ENCODE measurements at regions not wholly inside any gene's neighbourhood (a gene's known extent, or its start where the extent isn't known, plus 50 kb on each side); places are given as distances from the start of the nearest gene placed in this dataset.
"Not testable (repeated sequence)": the region's sequence is repeated elsewhere in the genome, so short reads cannot be mapped to it uniquely, and the experiment has no call there.

DNA sequence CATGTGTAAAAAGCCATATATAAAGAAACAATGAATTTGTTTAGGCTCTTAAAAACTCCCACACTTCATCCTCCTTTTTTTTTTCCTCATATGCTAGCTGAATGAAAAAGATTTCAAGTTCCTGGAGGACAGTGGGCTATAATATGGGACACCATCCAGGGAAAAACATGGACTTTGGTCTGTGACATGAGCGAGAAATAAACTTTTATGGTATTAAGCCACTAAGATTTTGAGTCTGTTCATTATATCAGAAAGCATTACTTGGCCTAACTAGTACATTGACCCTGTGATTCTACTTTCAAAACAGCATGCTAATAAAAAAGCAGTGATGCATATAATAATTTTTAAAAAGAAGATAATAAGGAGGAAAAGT is 392.3 kb upstream of the CAMK1G start:
- TF ChIP-seq ZFX (IDR thresholded peaks at IDR 0.05; ENCODE audit: borderline replicate concordance), result no peak
- TF ChIP-seq, protein P1, sequence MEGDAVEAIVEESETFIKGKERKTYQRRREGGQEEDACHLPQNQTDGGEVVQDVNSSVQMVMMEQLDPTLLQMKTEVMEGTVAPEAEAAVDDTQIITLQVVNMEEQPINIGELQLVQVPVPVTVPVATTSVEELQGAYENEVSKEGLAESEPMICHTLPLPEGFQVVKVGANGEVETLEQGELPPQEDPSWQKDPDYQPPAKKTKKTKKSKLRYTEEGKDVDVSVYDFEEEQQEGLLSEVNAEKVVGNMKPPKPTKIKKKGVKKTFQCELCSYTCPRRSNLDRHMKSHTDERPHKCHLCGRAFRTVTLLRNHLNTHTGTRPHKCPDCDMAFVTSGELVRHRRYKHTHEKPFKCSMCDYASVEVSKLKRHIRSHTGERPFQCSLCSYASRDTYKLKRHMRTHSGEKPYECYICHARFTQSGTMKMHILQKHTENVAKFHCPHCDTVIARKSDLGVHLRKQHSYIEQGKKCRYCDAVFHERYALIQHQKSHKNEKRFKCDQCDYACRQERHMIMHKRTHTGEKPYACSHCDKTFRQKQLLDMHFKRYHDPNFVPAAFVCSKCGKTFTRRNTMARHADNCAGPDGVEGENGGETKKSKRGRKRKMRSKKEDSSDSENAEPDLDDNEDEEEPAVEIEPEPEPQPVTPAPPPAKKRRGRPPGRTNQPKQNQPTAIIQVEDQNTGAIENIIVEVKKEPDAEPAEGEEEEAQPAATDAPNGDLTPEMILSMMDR (IDR thresholded peaks at IDR 0.05), result no peak
- H3K27ac ChIP-seq, result no peak overlapping the region

DNA sequence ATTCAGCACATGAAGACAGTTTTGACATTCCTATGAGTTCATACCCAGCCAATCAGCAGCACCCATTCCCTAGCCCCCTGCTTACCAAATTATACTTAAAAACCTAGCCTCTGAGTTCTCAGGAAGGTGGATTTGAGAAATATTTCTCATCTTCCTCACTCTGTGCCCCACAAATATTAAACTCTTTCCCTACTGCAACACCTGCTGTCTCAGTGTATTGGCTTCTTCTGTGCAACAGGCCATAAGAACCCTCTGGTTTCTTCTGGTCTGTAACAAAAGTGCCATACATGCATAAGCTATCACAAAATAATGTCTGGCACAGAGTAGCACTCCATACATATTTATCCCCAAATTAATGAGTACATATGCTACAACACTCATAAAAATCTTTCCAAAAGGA is 387.4 kb upstream of the CAMK1G start:
- no peak overlapping the region for H3K27ac ChIP-seq
- TF ChIP-seq, protein P1 (IDR thresholded peaks at IDR 0.05), result no peak
- no peak for TF ChIP-seq ZFX (IDR thresholded peaks at IDR 0.05; ENCODE audit: borderline replicate concordance)

DNA sequence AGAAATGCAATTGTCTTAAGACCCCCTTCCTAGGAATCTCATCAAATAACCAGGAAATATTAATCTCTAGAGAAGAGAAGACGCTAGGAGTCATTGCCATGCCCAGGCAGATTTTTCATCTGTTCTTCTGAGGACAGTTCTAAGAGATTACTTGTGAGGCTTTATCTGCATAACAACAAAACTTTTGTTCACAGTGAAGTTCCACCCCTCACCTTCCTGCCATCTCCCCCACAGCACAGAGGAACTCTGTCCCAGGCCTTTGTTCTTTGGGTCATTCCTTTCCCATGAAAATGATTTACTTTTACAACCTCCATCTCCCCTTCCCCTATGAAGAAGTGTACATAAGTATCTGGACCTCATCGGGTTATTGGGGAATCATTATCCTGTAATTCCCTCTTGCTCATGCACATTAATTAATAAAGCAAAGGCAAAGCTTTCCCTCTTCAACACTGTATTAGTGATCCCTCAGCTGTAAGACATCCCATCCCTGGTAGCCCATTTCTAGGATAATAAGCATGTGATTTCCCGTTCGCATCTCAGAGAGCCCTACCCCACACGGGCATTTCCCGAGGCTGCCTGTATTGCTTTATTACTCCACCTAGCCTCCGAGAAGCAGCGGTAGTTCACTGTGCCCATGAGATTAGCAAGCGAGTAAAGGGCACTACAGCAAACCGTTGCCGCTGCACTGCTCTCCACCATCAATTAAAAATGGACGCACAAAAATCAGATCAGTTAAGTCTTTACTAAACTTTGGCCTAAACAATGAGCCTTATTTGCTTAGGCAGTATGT is 384.4 kb upstream of the CAMK1G start:
- TF ChIP-seq, protein P1 (IDR thresholded peaks at IDR 0.05), result no peak
- TF ChIP-seq ZFX (IDR thresholded peaks at IDR 0.05; ENCODE audit: borderline replicate concordance), result no peak
- H3K27ac ChIP-seq, result no peak overlapping the region

DNA sequence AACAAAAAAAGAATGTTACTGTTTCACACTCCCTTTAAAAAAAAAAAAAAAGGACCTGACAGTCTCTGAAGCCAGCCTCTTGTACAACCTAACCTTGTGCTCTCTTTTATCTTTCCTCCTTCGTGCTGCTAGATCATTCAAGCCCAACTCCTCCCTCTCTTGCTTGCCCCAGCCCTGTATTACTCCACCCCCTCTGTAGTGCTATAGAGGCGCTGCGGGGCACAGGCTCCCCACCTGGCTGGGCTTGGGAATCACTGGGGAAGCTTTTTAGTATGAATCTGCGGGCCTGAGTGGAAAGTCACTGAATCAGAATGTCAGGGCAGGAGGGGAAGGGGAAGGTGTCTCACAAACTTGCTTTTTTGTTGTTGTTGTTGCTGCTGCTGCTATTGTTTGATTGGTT is 383.7 kb upstream of the CAMK1G start:
- no peak overlapping the region for H3K27ac ChIP-seq
- no peak for TF ChIP-seq ZFX (IDR thresholded peaks at IDR 0.05; ENCODE audit: borderline replicate concordance)
- TF ChIP-seq, protein P1 (IDR thresholded peaks at IDR 0.05), result no peak

DNA sequence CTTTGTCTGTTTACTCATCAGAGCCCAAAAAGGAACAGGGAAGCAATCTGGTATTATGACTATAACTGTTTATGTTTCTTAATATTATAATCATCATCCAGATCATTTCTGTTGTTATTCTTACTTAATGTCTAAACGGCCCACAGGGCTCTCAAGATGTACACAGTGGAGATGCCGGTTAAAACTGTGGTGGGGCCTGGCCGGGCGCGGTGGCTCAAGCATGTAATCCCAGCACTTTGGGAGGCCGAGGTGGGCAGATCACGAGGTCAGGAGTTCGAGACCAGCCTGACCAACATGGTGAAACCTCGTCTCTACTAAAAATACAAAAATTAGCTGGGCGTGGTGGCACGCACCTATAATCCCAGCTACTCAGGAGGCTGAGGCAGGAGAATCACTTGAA is 381.2 kb upstream of the CAMK1G start:
- H3K27ac ChIP-seq, result not testable (repeated sequence)

DNA sequence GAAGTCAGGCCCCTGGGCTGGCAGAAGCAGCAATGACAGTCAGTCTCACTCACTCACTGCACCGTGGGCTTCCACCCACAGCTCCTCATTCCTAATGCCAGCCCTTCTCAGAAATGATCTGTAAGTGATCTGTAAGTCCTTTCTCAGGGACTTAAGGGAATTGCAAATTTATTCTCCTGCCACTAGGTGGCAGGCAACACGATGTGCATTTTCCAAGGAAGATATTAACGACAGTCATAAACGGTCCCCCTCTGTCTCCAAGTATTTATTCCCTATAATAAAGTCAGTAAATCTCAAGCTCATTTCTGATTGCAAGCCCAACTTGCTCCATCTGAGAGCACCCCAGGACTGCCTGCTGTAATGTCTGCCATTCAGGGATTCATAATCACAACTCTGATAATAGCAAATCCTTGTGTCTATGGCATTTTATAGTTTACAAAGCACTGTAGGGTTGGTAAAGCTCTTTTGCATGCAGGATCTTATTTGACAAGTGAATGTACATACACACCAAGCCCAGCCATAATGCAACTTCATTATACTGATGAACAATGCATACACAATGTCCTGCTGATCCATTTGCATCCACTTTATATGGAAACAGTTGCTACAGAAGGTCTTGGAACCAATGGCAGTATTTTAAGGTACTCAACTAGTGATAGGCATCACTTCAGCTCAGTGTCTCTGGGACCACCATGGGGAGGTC is 380.5 kb upstream of the CAMK1G start:
- TF ChIP-seq ZFX (IDR thresholded peaks at IDR 0.05; ENCODE audit: borderline replicate concordance), result no peak
- TF ChIP-seq, protein P1 (IDR thresholded peaks at IDR 0.05), result peak; percentile 97

DNA sequence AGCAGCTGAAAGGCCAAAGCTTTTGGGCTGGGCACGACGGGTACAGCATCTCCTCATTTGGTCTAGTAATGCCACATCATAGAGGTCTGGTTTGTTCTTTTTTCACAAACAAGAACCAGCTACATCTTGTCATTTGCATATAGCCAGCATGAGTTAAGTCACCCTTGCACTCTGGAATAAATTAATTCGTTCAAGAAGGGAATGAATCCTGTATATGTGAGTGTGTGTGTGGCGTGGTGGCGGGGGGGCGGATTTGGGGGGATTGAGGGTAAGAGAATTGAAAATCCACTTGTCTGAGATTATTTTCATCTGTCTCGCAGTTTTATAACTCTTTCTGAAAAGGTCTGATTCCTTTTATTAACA is 380.0 kb upstream of the CAMK1G start:
- TF ChIP-seq, protein P1 (IDR thresholded peaks at IDR 0.05), result no peak
- no peak for TF ChIP-seq ZFX (IDR thresholded peaks at IDR 0.05; ENCODE audit: borderline replicate concordance)
- no peak overlapping the region for H3K27ac ChIP-seq

More for the DNA sequence above, 380.5 kb upstream of the CAMK1G start:
- H3K27ac ChIP-seq, result no peak overlapping the region
